Osteocyte (in vitro differentiated cells): ENCODE measurements at regions not wholly inside any gene's neighbourhood (a gene's known extent, or its start where the extent isn't known, plus 50 kb on each side); places are given as distances from the start of the nearest gene placed in this dataset.

Experiments
- DNase-seq: peaks from one replicate; pipeline ENCODE4 v3.0.0; 2021; ENCODE audit warnings: mixed read lengths; ENCODE audit not compliant: unreplicated experiment; ENCODE audit errors: extremely low spot score
- H3K27ac Mint-ChIP-seq: one replicate; pipeline ENCODE4 v1.8.0; 2021; ENCODE audit warnings: mild to moderate bottlenecking, mixed read lengths; ENCODE audit not compliant: unreplicated experiment
- H3K27me3 Mint-ChIP-seq: one replicate; pipeline ENCODE4 v1.8.0; 2021; ENCODE audit warnings: mixed read lengths; ENCODE audit not compliant: unreplicated experiment
- H3K36me3 Mint-ChIP-seq: one replicate; pipeline ENCODE4 v1.8.0; 2021; ENCODE audit warnings: mixed read lengths; ENCODE audit not compliant: unreplicated experiment
- H3K4me1 Mint-ChIP-seq: one replicate; pipeline ENCODE4 v1.8.0; 2021; ENCODE audit warnings: mixed read lengths; ENCODE audit not compliant: unreplicated experiment
- H3K4me3 Mint-ChIP-seq: one replicate; pipeline ENCODE4 v1.8.0; 2021; ENCODE audit warnings: mild to moderate bottlenecking, moderate library complexity, mixed read lengths; ENCODE audit not compliant: unreplicated experiment
- H3K9me3 Mint-ChIP-seq: one replicate; pipeline ENCODE4 v1.8.0; 2021; ENCODE audit warnings: mixed read lengths; ENCODE audit not compliant: unreplicated experiment
- TF ChIP-seq, protein P1 (sequence below): fragments of 200-600 bp; sonication (generic); IDR thresholded peaks from 2 replicates; pipeline ENCODE4 v1.5.0; 2021; ENCODE audit warnings: antibody characterized with exemption, mild to moderate bottlenecking, moderate library complexity

DNA sequence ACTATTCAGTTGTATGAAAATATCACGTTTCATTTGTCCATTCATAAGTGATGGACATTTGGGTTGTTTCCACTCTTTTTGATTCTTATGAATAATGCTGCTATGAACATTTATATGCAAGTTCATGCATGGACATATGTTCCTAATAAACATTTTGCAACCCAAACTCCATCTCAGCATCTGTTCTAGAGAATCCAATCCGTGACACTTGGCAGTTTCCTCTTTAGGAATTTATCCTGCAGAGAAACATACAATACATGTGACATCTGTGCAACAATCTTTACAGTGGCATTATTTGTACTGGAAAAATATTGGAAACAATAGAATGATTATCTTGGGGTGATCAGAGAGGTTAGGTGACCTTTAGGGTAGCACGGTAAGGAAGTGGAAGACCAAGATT is 290.8 kb upstream of the SRRM4 start:
- H3K4me3 Mint-ChIP-seq: no peak overlapping the region
- no peaks in the 10 kb centered on the region for H3K4me1 Mint-ChIP-seq
- peaks cover 31% of the 10 kb centered on the region for H3K9me3 Mint-ChIP-seq
- H3K36me3 Mint-ChIP-seq: no peaks in the 10 kb centered on the region
- DNase-seq: no peak
- no peak overlapping the region for H3K27ac Mint-ChIP-seq
- no peaks in the 10 kb centered on the region for H3K27me3 Mint-ChIP-seq
- TF ChIP-seq, protein P1, sequence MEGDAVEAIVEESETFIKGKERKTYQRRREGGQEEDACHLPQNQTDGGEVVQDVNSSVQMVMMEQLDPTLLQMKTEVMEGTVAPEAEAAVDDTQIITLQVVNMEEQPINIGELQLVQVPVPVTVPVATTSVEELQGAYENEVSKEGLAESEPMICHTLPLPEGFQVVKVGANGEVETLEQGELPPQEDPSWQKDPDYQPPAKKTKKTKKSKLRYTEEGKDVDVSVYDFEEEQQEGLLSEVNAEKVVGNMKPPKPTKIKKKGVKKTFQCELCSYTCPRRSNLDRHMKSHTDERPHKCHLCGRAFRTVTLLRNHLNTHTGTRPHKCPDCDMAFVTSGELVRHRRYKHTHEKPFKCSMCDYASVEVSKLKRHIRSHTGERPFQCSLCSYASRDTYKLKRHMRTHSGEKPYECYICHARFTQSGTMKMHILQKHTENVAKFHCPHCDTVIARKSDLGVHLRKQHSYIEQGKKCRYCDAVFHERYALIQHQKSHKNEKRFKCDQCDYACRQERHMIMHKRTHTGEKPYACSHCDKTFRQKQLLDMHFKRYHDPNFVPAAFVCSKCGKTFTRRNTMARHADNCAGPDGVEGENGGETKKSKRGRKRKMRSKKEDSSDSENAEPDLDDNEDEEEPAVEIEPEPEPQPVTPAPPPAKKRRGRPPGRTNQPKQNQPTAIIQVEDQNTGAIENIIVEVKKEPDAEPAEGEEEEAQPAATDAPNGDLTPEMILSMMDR: no peak

DNA sequence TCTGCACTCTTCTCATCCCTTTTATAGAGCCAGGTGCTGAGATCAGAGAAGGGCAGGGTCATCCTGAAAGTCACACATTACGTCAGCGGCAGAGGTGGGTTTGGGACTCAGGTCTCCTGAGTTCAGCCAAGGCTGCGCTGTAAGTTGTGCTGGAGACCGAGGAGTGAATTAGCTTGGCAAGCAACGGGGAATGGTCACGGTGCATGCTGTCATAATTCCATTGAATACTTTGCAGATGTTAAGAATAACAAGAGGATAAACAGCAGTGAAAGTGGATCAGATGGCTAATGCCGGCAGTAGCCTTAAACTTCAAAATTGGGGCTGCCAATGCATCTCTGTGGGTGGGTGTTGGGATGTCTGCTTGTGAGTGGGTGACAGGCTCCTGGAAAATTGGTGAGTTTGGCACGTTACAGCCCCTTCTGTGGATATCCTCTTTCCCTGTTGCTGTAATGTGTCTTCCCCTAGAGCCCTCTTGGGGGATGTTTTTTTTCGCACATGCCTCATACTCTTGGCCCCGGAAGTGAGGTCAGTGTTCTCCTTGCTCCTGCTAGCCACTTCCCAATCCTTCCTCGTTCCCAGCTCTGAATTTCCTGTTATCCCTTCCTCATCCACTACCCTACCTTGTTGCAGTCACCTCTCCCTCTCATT is 287.1 kb upstream of the SRRM4 start:
- no peaks in the 10 kb centered on the region for H3K36me3 Mint-ChIP-seq
- TF ChIP-seq, protein P1: no peak
- no peaks in the 10 kb centered on the region for H3K4me1 Mint-ChIP-seq
- no peaks in the 10 kb centered on the region for H3K27me3 Mint-ChIP-seq
- H3K4me3 Mint-ChIP-seq: no peak overlapping the region
- H3K9me3 Mint-ChIP-seq: peaks cover 39% of the 10 kb centered on the region
- no peak overlapping the region for H3K27ac Mint-ChIP-seq
- no peak for DNase-seq

GRCh38 chr12:118704527-118705241 is 276.7 kb upstream of the SRRM4 start:
- no peaks in the 10 kb centered on the region for H3K4me1 Mint-ChIP-seq

DNA sequence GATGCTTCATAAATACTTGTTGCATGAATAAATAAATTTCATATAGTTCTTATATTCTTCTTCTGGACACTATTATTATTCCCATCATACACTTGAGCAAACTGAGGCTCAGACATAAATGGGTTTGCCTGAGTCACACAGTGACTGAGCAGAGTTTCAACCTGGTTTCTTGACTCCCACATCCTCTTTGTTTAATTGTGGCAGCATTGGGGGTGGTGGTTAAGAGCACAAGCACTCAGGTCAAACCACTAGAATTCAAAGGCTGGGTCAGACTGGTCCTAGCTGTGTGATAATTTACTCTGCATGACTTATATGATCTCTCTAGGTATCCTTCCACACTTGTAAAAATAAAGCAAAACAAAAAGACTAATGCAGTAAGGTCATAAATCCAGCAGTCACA is 274.9 kb upstream of the SRRM4 start:
- no peak for DNase-seq
- TF ChIP-seq, protein P1: no peak
- peaks cover 26% of the 10 kb centered on the region for H3K9me3 Mint-ChIP-seq

More at GRCh38 chr12:118704527-118705241, 276.7 kb upstream of the SRRM4 start:
- DNase-seq: no peak
- no peaks in the 10 kb centered on the region for H3K36me3 Mint-ChIP-seq
- peaks cover 31% of the 10 kb centered on the region for H3K9me3 Mint-ChIP-seq
- no peak overlapping the region for H3K27ac Mint-ChIP-seq
- no peak overlapping the region for H3K4me3 Mint-ChIP-seq
- TF ChIP-seq, protein P1: no peak
- H3K27me3 Mint-ChIP-seq: no peaks in the 10 kb centered on the region

DNA sequence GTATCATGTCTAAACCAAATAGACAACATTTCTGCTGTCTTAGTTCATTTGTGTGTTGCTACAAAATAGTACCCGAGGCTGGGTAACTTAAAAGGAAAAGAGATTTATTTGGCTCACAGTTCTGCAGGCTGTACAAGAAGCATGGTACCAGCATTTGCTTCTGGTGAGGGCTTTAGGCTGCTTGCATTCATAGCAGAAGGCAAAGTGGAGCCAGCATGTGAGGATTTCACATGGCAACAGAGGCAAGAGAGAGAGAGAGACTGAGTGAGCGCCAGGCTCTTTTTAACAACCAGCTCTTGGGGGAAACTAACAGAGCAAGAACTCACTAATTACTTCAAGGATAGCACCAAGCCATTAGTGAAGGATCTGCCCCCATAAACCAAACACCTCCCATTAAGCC is 271.4 kb upstream of the SRRM4 start:
- TF ChIP-seq, protein P1: no peak
- Mint-ChIP-seq H3K27ac (no peak overlapping the region), H3K27me3 (no peaks in the 10 kb centered on the region), H3K9me3 (peaks cover 20% of the 10 kb centered on the region), H3K4me1 (no peaks in the 10 kb centered on the region), H3K36me3 (no peaks in the 10 kb centered on the region), H3K4me3 (no peak overlapping the region)
- no peak for DNase-seq

More for the DNA sequence above, 274.9 kb upstream of the SRRM4 start:
- H3K4me3 Mint-ChIP-seq: no peak overlapping the region
- no peaks in the 10 kb centered on the region for H3K27me3 Mint-ChIP-seq
- H3K27ac Mint-ChIP-seq: no peak overlapping the region
- H3K4me1 Mint-ChIP-seq: no peaks in the 10 kb centered on the region
- H3K36me3 Mint-ChIP-seq: no peaks in the 10 kb centered on the region
